HG03095 (cell line): ENCODE measurements at regions not wholly inside any gene's neighbourhood (a gene's known extent, or its start where the extent isn't known, plus 50 kb on each side); places are given as distances from the start of the nearest gene placed in this dataset.

ENCODE experiments used
- ATAC-seq: cut with Tn5 transposase; IDR thresholded peaks from one replicate; pipeline ENCODE4 v1.9.1; 2021; ENCODE audit warnings: moderate library complexity; ENCODE audit not compliant: unreplicated experiment

DNA sequence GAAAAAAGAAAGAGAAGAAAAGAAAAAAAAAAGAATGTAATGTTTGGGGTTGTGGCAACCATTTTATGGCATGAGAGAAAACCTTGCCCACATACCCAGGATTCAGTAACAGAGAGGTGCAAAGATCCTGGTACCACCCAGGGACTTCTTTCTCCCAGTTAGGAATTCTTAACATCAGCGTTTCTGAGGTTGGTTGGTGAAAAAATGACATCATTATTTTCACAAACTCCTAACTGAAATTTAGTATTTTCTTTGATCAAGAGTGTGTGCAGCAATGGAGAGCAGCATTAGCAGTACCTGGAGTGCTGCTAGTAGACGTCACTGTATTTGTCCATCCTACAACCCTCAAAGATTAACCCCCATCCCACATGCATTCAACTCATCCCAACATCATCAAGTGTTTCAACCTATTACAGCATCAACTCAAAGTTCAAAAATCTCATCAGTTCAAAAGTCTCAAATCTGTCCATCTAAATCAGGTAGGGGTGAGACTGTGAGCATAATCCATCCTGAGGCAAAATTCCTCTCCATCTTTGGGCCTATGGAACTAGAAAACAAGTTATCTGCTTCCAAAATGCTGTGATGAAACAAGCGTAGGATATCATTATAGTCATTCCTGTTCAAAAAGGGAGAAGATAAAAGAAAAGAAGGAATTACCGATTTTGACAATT, 60.1 kb upstream of the MSX2 start:
- no peak for ATAC-seq

DNA sequence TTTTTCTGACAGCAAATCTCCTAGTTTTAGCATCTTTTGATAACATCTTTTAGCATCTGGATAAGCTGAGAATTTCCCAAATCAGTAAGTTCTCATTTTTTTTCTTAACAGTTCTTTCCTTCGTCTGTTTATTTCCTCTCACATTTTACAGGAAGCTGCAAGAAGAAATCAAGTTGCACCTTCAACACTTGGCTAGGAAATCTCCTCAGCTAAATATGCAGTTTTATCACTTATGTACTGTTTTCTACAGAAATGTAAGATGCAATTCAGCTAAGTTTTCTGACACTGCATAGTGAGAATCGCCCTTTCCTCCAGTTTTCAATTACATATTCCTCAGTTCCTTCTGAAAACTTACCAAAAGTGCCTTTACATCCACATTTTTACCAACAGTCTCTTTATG, 59.0 kb upstream of the MSX2 start:
- no peak for ATAC-seq

DNA sequence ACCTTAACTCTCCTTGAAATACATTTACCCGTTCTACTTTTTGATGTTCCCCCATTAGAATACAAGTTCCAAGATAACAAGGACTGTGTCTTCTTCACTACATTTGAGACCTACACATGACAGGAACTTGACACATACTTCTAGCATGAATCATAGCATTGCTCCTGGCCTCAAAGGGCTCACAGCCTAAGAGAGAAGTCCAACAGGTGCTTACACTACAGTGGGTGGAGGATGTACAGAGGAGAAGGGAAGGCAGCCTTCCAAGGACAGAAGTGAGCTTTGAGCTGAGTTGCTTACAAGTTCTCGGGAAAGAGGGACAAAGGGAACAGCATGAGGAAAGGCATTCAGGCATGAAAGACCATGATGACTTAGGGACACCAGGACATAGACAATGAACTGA, 56.9 kb upstream of the MSX2 start:
- no peak for ATAC-seq

DNA sequence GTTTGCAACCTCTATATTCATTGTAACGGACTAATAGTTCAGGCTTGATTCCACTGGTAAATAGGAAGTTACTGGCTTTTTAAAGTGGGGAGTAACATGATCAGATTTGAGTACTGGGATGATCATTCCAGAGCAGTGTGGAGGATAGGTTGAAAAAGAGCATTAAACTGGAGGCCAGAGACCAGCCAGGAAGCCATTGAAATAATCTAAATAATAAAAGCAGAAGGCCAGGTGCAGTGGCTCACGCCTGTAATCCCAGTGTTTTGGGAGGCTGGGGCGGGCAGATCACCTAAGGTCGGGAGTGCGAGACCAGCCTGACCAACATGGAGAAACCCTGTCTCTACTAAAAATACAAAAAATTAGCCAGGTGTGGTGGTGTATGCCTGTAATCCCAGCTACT, 56.0 kb upstream of the MSX2 start:
- no peak for ATAC-seq
